NCI-H1930 (cell line): ENCODE measurements at regions not wholly inside any gene's neighbourhood (a gene's known extent, or its start where the extent isn't known, plus 50 kb on each side); places are given as distances from the start of the nearest gene placed in this dataset.

ENCODE experiments used
- DNase-seq, 2 experiments: peaks; one replicate each; lab custom pipeline; 2025; lab: John Stamatoyannopoulos, UW

GRCh38 chr1:84759756-84760155 lies 69.5 kb upstream of the SSX2IP start:
- DNase-seq = no peak

GRCh38 chr1:84758968-84759491 lies 68.8 kb upstream of the SSX2IP start:
- no peak for DNase-seq

- no peak for DNase-seq
Measured at GRCh38 chr1:84758476-84758875, 68.2 kb upstream of the SSX2IP start.

- no peak for DNase-seq
Measured at GRCh38 chr1:84757301-84757700, 67.0 kb upstream of the SSX2IP start.

- DNase-seq = no peak
Measured at GRCh38 chr1:84756455-84757082, 66.3 kb upstream of the SSX2IP start.

- DNase-seq = no peak
Measured at GRCh38 chr1:84756001-84756400, 65.7 kb upstream of the SSX2IP start.

GRCh38 chr1:84755216-84755615 lies 65.0 kb upstream of the SSX2IP start:
- no peak for DNase-seq

GRCh38 chr1:84754386-84754703 lies 64.1 kb upstream of the SSX2IP start:
- DNase-seq = no peak

GRCh38 chr1:84753516-84754385 lies 63.5 kb upstream of the SSX2IP start:
- peak; percentile 12 to 34 for DNase-seq

GRCh38 chr1:84750110-84750730 lies 60.0 kb upstream of the SSX2IP start:
- no peak for DNase-seq

- DNase-seq = no peak
Measured at GRCh38 chr1:84749427-84749826, 59.2 kb upstream of the SSX2IP start.

GRCh38 chr1:84748364-84748763 lies 58.1 kb upstream of the SSX2IP start:
- DNase-seq = no peak

GRCh38 chr1:84745857-84746256 lies 55.6 kb upstream of the SSX2IP start:
- no peak for DNase-seq

GRCh38 chr1:84743896-84744295 lies 53.6 kb upstream of the SSX2IP start:
- DNase-seq = no peak

GRCh38 chr1:84742653-84743052 lies 52.4 kb upstream of the SSX2IP start:
- DNase-seq = no peak

GRCh38 chr1:84740050-84740714 lies 49.9 kb upstream of the SSX2IP start:
- no peak for DNase-seq
